ENCODE measurements at regions not wholly inside any gene's neighbourhood (a gene's known extent, or its start where the extent isn't known, plus 50 kb on each side); places are given as distances from the start of the nearest gene placed in this dataset.

DNA sequence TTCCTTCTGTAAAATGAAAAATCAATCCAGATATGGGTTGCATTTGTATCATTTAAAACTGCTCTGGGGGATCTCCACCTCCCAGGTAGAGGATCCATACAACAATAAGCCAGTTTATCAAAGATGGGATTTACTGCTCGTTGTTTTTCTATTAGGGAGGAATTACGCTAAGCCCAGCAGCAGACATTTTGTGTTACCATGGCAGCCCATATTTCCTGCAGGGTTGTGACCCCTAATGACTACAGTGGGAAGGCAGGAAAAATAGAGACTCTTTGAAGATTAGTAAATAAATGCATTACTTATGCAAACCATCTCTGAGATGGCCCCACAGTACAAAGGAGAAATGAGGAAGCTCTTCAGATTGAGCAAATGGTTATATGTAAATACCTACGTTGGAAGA is 253.4 kb upstream of the GPR101 start:
- no peak overlapping the region for H3K27ac ChIP-seq
- no peak overlapping the region for H3K4me3 ChIP-seq
- intact Hi-C loops (cut with DNase I), result no loop called here
- DNase-seq, result no peak
- peaks cover 0 to 33% (median 0%) of the 10 kb centered on the region in 7 donors for H3K27me3 ChIP-seq
- WGBS, 2 donors, result 60 to 68% methylated on average over 3 of the region's 3 CpGs
- TF ChIP-seq, protein P1, sequence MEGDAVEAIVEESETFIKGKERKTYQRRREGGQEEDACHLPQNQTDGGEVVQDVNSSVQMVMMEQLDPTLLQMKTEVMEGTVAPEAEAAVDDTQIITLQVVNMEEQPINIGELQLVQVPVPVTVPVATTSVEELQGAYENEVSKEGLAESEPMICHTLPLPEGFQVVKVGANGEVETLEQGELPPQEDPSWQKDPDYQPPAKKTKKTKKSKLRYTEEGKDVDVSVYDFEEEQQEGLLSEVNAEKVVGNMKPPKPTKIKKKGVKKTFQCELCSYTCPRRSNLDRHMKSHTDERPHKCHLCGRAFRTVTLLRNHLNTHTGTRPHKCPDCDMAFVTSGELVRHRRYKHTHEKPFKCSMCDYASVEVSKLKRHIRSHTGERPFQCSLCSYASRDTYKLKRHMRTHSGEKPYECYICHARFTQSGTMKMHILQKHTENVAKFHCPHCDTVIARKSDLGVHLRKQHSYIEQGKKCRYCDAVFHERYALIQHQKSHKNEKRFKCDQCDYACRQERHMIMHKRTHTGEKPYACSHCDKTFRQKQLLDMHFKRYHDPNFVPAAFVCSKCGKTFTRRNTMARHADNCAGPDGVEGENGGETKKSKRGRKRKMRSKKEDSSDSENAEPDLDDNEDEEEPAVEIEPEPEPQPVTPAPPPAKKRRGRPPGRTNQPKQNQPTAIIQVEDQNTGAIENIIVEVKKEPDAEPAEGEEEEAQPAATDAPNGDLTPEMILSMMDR (IDR thresholded peaks at IDR 0.05), result no peak
- no peak for ATAC-seq
- H3K36me3 ChIP-seq, result no peaks in the 10 kb centered on the region
- no peaks in the 10 kb centered on the region for H3K4me1 ChIP-seq
- H3K9me3 ChIP-seq, result no peaks in the 10 kb centered on the region

DNA sequence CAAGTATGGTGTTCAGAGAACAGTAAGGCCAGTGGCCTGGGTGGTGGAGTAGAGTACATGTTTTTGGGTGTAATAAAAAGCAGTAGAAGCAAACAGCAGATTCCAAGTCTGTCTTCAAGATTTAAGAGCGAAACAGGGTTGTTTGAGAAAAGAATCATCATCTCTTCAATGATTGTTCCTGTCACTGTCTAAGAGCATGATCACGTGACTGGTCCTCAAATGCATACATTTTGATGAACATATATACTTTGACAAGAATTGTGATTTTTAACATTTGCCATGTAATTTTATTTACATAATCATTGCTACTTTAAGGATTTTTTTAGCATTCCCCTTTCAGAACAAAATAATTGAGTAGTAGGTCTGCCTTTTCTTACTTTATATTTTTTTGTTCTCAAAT is 252.6 kb upstream of the GPR101 start:
- no peak for DNase-seq
- Histone ChIP-seq H3K4me3 (no peak overlapping the region), H3K27ac (no peak overlapping the region), H3K36me3 (no peaks in the 10 kb centered on the region), H3K9me3 (no peaks in the 10 kb centered on the region), H3K4me1 (no peaks in the 10 kb centered on the region), H3K27me3 (peaks cover 0 to 38% (median 0%) of the 10 kb centered on the region in 7 donors)
- TF ChIP-seq, protein P1 (IDR thresholded peaks at IDR 0.05), result no peak
- WGBS, 2 donors, result 72 to 76% methylated on average over 2 of the region's 2 CpGs
- intact Hi-C loops (cut with DNase I), result no loop called here
- ATAC-seq, result no peak

DNA sequence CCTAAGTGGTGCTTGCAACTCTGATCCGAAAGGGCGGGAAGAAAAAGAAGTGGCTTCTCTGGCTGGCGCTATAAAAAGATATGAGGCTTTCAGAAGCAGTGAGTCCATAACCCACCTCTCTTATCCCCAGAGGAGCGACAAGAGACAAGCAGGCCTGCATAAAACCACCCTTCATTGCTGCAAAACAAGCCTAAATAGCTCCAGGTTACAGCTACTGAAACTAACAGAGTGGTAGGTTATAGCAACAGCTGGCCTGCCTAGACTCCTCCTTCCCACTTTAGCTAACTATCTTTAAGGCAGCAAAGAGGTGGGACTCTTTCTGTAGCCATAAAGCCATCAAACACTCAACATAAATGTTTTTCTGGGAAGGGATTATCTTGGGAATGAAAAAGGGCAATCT is 245.0 kb upstream of the GPR101 start:
- Histone ChIP-seq H3K27ac (no peak overlapping the region), H3K36me3 (no peaks in the 10 kb centered on the region), H3K27me3 (peaks cover 0 to 25% (median 0%) of the 10 kb centered on the region in 7 donors), H3K4me1 (no peaks in the 10 kb centered on the region), H3K4me3 (no peak overlapping the region), H3K9me3 (no peaks in the 10 kb centered on the region)
- no peak for DNase-seq
- intact Hi-C loops (cut with DNase I), result no loop called here
- TF ChIP-seq, protein P1 (IDR thresholded peaks at IDR 0.05), result no peak
- ATAC-seq, result no peak
- 51 to 66% methylated on average over 4 of the region's 4 CpGs for WGBS, 2 donors

DNA sequence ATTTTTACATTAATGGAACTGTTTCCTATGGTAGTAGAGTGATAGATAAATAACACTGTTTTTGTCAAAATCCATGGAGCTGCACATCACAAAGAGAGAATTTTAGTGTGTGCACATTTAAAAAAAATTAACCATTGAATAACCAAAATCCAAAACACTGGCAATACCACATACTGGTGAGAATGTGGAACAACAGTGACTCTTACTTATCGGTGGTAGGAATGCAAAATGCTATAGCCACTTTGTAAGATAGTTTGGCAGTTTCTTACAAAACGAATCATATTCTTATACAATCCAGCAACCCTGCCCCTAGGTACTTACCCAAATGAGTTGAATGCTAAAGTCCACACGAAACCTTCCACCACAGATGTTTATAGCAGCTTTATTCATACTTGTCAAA is 229.6 kb upstream of the GPR101 start:
- intact Hi-C loops (cut with DNase I), result no loop called here
- H3K36me3 ChIP-seq, result no peaks in the 10 kb centered on the region
- DNase-seq (no peak), ATAC-seq (no peak)
- H3K27ac ChIP-seq, result no peak overlapping the region
- no peaks in the 10 kb centered on the region for H3K9me3 ChIP-seq
- H3K27me3 ChIP-seq, result peaks cover 0 to 4% (median 0%) of the 10 kb centered on the region in 7 donors
- no peak overlapping the region for H3K4me3 ChIP-seq
- TF ChIP-seq, protein P1 (IDR thresholded peaks at IDR 0.05), result no peak
- WGBS, 2 donors, result 55 to 59% methylated on average over 3 of the region's 3 CpGs
- H3K4me1 ChIP-seq, result no peaks in the 10 kb centered on the region

DNA sequence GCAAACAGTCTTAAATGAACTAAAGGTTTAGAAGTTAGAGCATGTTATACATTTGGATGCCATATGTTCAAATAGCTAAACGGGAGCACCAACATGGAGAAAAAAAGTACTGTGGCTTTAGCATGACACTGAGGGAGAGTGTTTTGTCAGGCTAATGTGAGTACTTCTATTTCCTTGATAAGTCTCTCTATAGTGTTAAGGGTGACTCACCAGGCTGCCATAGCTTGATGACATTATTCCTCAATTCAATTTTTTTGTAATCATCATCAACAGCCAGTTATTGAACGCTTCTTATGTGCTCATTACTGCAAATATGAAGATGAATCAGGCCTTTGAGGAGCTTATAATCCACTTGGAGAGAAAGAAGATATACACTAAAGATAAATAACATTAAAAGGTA is 211.4 kb upstream of the GPR101 start:
- Histone ChIP-seq H3K36me3 (no peaks in the 10 kb centered on the region), H3K27me3 (no peaks in the 10 kb centered on the region), H3K4me3 (no peak overlapping the region), H3K4me1 (no peaks in the 10 kb centered on the region), H3K9me3 (no peaks in the 10 kb centered on the region), H3K27ac (no peak overlapping the region)
- DNase-seq (no peak), ATAC-seq (no peak)
- 80 to 83% methylated on average over 2 of the region's 2 CpGs for WGBS, 2 donors
- intact Hi-C loops (cut with DNase I), result no loop called here
- TF ChIP-seq, protein P1 (IDR thresholded peaks at IDR 0.05), result no peak

Data from heart right ventricle (tissue), 16 donors.